H1 (cell line): ENCODE measurements at regions not wholly inside any gene's neighbourhood (a gene's known extent, or its start where the extent isn't known, plus 50 kb on each side); places are given as distances from the start of the nearest gene placed in this dataset.
A peak's percentile ranks its signal among the peaks of the same experiment; 100 is the strongest.

Experiments used
- CTCF ChIA-PET: fragments of 300-600 bp; sonication (Branson Sonifier 250); formaldehyde crosslinking; loops from one replicate; lab custom pipeline; 2021; ENCODE audit not compliant: partially characterized antibody; lab: Charles Lee
- POLR2A ChIA-PET: fragments of 300-600 bp; sonication (Branson Sonifier 250); formaldehyde crosslinking; loops from one replicate; lab custom pipeline; 2021; ENCODE audit warnings: inconsistent platforms; ENCODE audit not compliant: partially characterized antibody; lab: Charles Lee
- DNase-seq, 2 experiments: peaks; one replicate each; pipeline versions ENCODE4 v3.0.0 to v3.0.0-alpha.2; 2010 to 2022; ENCODE audit warnings: low spot score in 2 of 2, low read depth in 1 of 2, mixed read lengths in 1 of 2
- FAIRE-seq: peaks from 2 replicates; lab custom pipeline; 2011; peaks lifted over from hg19 to GRCh38; lab: Jason Lieb, UNC
- H2AFZ ChIP-seq: 2 replicates; pipeline ENCODE4 v1.8.1; 2012; ENCODE audit warnings: low read length, inconsistent platforms
- H2AK5ac ChIP-seq: 2 replicates; pipeline ENCODE4 v1.6.1; 2013; ENCODE audit warnings: low read depth, low read length
- H2BK120ac ChIP-seq: replicated peaks from 2 replicates; pipeline ENCODE3; 2013; ENCODE audit warnings: low read depth, low read length, inconsistent platforms
- H2BK12ac ChIP-seq: 2 replicates; pipeline ENCODE4 v1.6.1; 2013; ENCODE audit warnings: low read depth, low read length
- H2BK15ac ChIP-seq: 2 replicates; pipeline ENCODE4 v1.6.1; 2013; ENCODE audit warnings: low read length
- H2BK20ac ChIP-seq: 2 replicates; pipeline ENCODE4 v1.6.1; 2013; ENCODE audit warnings: low read length
- H2BK5ac ChIP-seq: 2 replicates; pipeline ENCODE4 v1.6.1; 2013; ENCODE audit warnings: low read depth, low read length
- H3K14ac ChIP-seq: 2 replicates; pipeline ENCODE4 v1.6.1; 2013; ENCODE audit warnings: inconsistent platforms; ENCODE audit not compliant: insufficient read length
- H3K18ac ChIP-seq: 2 replicates; pipeline ENCODE4 v1.6.1; 2013; ENCODE audit warnings: low read length; ENCODE audit errors: extremely low read depth
- H3K23ac ChIP-seq: 2 replicates; pipeline ENCODE4 v1.6.1; 2013; ENCODE audit warnings: inconsistent platforms; ENCODE audit not compliant: insufficient read length
- H3K23me2 ChIP-seq: 2 replicates; pipeline ENCODE4 v1.6.1; 2013; ENCODE audit warnings: low read depth, low read length
- H3K27ac ChIP-seq: 2 replicates; pipeline ENCODE4 v1.6.1; 2011; ENCODE audit warnings: low read depth, low read length, inconsistent platforms
- H3K27me3 ChIP-seq, 4 experiments: replicated peaks in 1 of 4; 1 replicate in 1 of 4; 2 replicates in 3 of 4; pipeline versions ENCODE4 v1.6.1 to v1.8.1; 2011 to 2013; ENCODE audit warnings: low read length in 3 of 4, mild to moderate bottlenecking in 3 of 4, inconsistent platforms in 2 of 4, mixed read lengths in 2 of 4, moderate library complexity in 1 of 4; ENCODE audit not compliant: control insufficient read depth in 3 of 4, insufficient read depth in 3 of 4; ENCODE audit errors: extremely low read depth in 1 of 4
- H3K36me3 ChIP-seq, 4 experiments: 2 replicates each; pipeline versions ENCODE4 v1.6.1 to v1.8.1; 2011 to 2013; ENCODE audit warnings: mild to moderate bottlenecking in 4 of 4, low read length in 3 of 4, moderate library complexity in 2 of 4, control low read depth in 1 of 4, inconsistent platforms in 1 of 4; ENCODE audit not compliant: insufficient read depth in 4 of 4, control insufficient read depth in 2 of 4
- H3K4ac ChIP-seq: replicated peaks from 2 replicates; pipeline ENCODE3; 2013; ENCODE audit warnings: low read length, low read depth, mixed read lengths, inconsistent platforms; ENCODE audit not compliant: insufficient read length
- H3K4me1 ChIP-seq, 4 experiments: replicated peaks in 1 of 4; 1 replicate in 1 of 4; 2 replicates in 3 of 4; pipeline versions ENCODE4 v1.6.1 to v1.8.1; 2011 to 2013; ENCODE audit warnings: low read length in 3 of 4, inconsistent platforms in 2 of 4, mixed read lengths in 1 of 4; ENCODE audit not compliant: insufficient read depth in 4 of 4, control insufficient read depth in 3 of 4
- H3K4me2 ChIP-seq, 2 experiments: 2 replicates each; pipeline versions ENCODE4 v1.6.1 to v1.8.1; 2011 to 2013; ENCODE audit warnings: low read depth in 2 of 2, low read length in 2 of 2, control low read depth in 1 of 2, inconsistent platforms in 1 of 2, mild to moderate bottlenecking in 1 of 2; ENCODE audit not compliant: insufficient read depth in 1 of 2
- H3K4me3 ChIP-seq, 4 experiments: fragments of 200-600, 300-600 bp in 1 of 4; sonication (generic), shearing (Covaris generic), sonication (Bioruptor Twin) in 1 of 4; 2 replicates each; pipeline versions ENCODE4 v1.5.1 to v1.8.1; 2011 to 2016; ENCODE audit warnings: low read length in 4 of 4, low read depth in 3 of 4, control low read depth in 2 of 4, inconsistent platforms in 2 of 4, mild to moderate bottlenecking in 2 of 4, mixed read lengths in 1 of 4, moderate library complexity in 1 of 4; ENCODE audit not compliant: insufficient read depth in 2 of 4; ENCODE audit errors: extremely low read depth in 1 of 4
- H3K56ac ChIP-seq: replicated peaks from 2 replicates; pipeline ENCODE3; 2013; ENCODE audit warnings: low read depth, mild to moderate bottlenecking, mixed read lengths, low read length, inconsistent platforms; ENCODE audit not compliant: insufficient read length
- H3K79me1 ChIP-seq: 2 replicates; pipeline ENCODE4 v1.6.1; 2013; ENCODE audit warnings: low read depth, low read length, control low read depth
- H3K79me2 ChIP-seq, 2 experiments: 2 replicates each; pipeline versions ENCODE4 v1.6.1 to v1.8.1; 2012 to 2013; ENCODE audit warnings: low read length in 2 of 2, mild to moderate bottlenecking in 2 of 2, inconsistent platforms in 1 of 2; ENCODE audit not compliant: insufficient read depth in 2 of 2, control insufficient read depth in 1 of 2
- H3K9ac ChIP-seq, 4 experiments: replicated peaks in 1 of 4; 1 replicate in 1 of 4; 2 replicates in 3 of 4; pipeline versions ENCODE4 v1.6.1 to v1.8.1; 2011 to 2013; ENCODE audit warnings: low read depth in 3 of 4, low read length in 3 of 4, control low read depth in 2 of 4, mild to moderate bottlenecking in 2 of 4, moderate library complexity in 2 of 4, inconsistent platforms in 1 of 4; ENCODE audit errors: extremely low read depth in 1 of 4
- H3K9me3 ChIP-seq, 2 experiments: 2 replicates each; pipeline versions ENCODE4 v1.6.1 to v1.8.1; 2012 to 2013; ENCODE audit warnings: mild to moderate bottlenecking in 2 of 2, moderate library complexity in 2 of 2, control low read depth in 1 of 2, inconsistent platforms in 1 of 2, low read depth in 1 of 2, low read length in 1 of 2, mixed read lengths in 1 of 2; ENCODE audit not compliant: insufficient read depth in 2 of 2
- H4K20me1 ChIP-seq, 2 experiments: replicated peaks in 1 of 2; 2 replicates each; pipeline versions ENCODE3 to v1.8.1; 2011 to 2013; ENCODE audit warnings: inconsistent platforms in 2 of 2, low read length in 2 of 2, mild to moderate bottlenecking in 1 of 2; ENCODE audit not compliant: insufficient read depth in 2 of 2, control insufficient read depth in 1 of 2
- H4K5ac ChIP-seq: 2 replicates; pipeline ENCODE4 v1.6.1; 2013; ENCODE audit warnings: low read length, low read depth, mixed read lengths, inconsistent platforms; ENCODE audit not compliant: insufficient read length
- H4K8ac ChIP-seq: 2 replicates; pipeline ENCODE4 v1.8.0; 2013; ENCODE audit warnings: mild to moderate bottlenecking, moderate library complexity, low read length, inconsistent platforms; ENCODE audit not compliant: insufficient read depth; ENCODE audit errors: extremely low read depth
- H4K91ac ChIP-seq: replicated peaks from 2 replicates; pipeline ENCODE3; 2013; ENCODE audit warnings: low read length, mixed read lengths, inconsistent platforms; ENCODE audit not compliant: insufficient read length
- TEAD4 ChIP-seq: IDR thresholded peaks from 2 replicates; pipeline ENCODE4 v1.6.1; 2012; ENCODE audit warnings: low read depth, low read length, inconsistent platforms, mixed read lengths
- WGBS, 2 experiments: shearing (Covaris generic) in 1 of 2; methylation state at CpG; one replicate each; pipeline versions ENCODE4 v1.1.6 to v1.1.7; 2013 to 2015; ENCODE audit warnings: low lambda C conversion rate in 2 of 2, mixed read lengths in 2 of 2, inconsistent platforms in 1 of 2, low coverage in 1 of 2, missing lambda C conversion rate in 1 of 2; ENCODE audit not compliant: insufficient replicate concordance in 2 of 2, insufficient coverage in 1 of 2, insufficient read length in 1 of 2; ENCODE audit errors: extremely low coverage in 1 of 2, missing lambda C conversion rate in 1 of 2; 5-methylcytosine and 5-hydroxymethylcytosine counted together
- TF ChIP-seq, protein P1 (sequence below): IDR thresholded peaks from 2 replicates; pipeline ENCODE4 v1.6.1; 2011; ENCODE audit warnings: low read length, improper control_type of control experiment

DNA sequence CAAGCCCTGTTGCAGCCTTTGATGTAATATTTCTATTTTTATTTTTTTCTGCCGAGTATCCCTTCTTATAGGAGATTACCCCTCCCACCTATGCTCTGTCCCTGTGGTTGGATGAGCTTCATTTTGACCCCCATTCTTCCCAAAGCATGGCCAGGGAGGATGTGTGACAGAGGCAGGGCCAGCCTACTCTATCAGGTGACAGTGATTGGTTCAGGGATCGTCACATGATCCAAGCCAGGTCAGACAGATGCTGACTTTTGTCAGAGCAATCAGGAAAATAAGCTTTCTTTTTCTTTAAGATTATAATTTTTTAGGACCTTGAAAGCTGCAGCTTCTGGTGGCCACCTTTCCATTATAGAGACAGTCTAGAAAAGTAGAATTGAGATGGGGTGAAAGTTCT, 314.3 kb downstream of the NUP35 start:
- H3K23me2 ChIP-seq: no peaks in the 10 kb centered on the region
- H3K14ac ChIP-seq: no peak overlapping the region
- H3K4me2 ChIP-seq: no peak overlapping the region
- H3K27ac ChIP-seq: no peak overlapping the region
- H2BK5ac ChIP-seq: no peak overlapping the region
- FAIRE-seq (no peak), DNase-seq (no peak)
- H3K79me1 ChIP-seq: no peaks in the 10 kb centered on the region
- CTCF ChIA-PET: no interaction called here
- H2BK15ac ChIP-seq: no peak overlapping the region
- H3K36me3 ChIP-seq: no peaks in the 10 kb centered on the region
- H3K9me3 ChIP-seq: no peaks in the 10 kb centered on the region
- no peak overlapping the region for H2AFZ ChIP-seq
- no peak overlapping the region for H3K4ac ChIP-seq
- no peak overlapping the region for H2AK5ac ChIP-seq
- POLR2A ChIA-PET: no interaction called here
- no peak overlapping the region for H3K18ac ChIP-seq
- TF ChIP-seq, protein P1, sequence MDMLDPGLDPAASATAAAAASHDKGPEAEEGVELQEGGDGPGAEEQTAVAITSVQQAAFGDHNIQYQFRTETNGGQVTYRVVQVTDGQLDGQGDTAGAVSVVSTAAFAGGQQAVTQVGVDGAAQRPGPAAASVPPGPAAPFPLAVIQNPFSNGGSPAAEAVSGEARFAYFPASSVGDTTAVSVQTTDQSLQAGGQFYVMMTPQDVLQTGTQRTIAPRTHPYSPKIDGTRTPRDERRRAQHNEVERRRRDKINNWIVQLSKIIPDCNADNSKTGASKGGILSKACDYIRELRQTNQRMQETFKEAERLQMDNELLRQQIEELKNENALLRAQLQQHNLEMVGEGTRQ: 0 out of 2 replicates have a peak, but pooled peaks have one; percentile 7
- TF ChIP-seq TEAD4: no peak
- H2BK12ac ChIP-seq: no peak overlapping the region
- H3K9ac ChIP-seq: no peak overlapping the region
- H3K56ac ChIP-seq: no peak overlapping the region
- H4K20me1 ChIP-seq: no peaks in the 10 kb centered on the region
- H3K79me2 ChIP-seq: no peaks in the 10 kb centered on the region
- no peak overlapping the region for H3K4me3 ChIP-seq
- H4K91ac ChIP-seq: no peak overlapping the region
- no peak overlapping the region for H2BK120ac ChIP-seq
- H3K23ac ChIP-seq: no peak overlapping the region
- no peaks in the 10 kb centered on the region for H3K4me1 ChIP-seq
- H2BK20ac ChIP-seq: no peak overlapping the region
- H4K5ac ChIP-seq: no peak overlapping the region
- no peak overlapping the region for H4K8ac ChIP-seq
- H3K27me3 ChIP-seq: no peaks in the 10 kb centered on the region
- WGBS, 2 experiments: 90% methylated on average over 2 of the region's 2 CpGs; no CpG with 5 or more reads in 1 of the 2 experiments
